ENCODE measurements at regions not wholly inside any gene's neighbourhood (a gene's known extent, or its start where the extent isn't known, plus 50 kb on each side); places are given as distances from the start of the nearest gene placed in this dataset.
A peak's percentile ranks its signal among the peaks of the same experiment; 100 is the strongest.

DNA sequence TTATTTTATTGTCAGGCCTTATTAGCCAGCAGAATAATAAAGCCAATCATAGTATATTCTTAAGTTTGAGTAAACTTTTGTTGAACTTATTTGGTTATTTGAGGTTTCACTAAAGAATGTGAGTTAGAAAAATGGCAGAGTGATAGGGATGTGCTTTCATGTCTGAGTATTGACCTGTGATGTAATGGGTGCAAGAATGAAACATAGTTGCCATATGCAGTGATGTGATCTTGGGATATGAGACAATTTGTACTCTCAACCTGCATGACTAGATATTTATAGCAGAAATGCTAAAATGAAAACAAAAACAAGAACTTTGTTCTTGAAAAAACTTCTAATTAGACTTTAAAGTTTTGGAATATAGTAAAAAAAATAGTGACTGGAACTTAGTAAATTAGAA lies 97.9 kb downstream of the DISP1 start:
- DNase-seq, result no peak

- DNase-seq, result no peak
These were observed 100.2 kb downstream of the DISP1 start for GRCh38 chr1:222914861-222915632.

DNA sequence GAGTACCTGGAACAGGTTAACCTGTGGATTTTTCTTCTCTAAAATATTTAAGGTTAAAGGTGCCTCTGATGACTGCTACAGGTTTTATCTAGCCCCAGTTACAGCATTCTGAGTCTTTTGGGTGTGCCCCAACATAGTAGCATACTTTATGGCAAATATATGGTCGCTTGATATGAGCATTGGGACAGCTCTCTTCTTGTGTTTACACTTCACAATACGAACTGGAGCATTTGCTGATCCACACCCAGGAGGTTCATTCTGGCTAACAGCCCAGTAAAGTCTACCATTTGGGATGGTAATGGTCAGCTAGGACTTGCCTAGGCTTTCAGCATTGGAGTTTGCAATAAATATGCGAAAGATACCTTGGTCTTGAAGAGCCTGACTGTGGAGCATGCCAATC lies 101.3 kb downstream of the DISP1 start:
- no peak for DNase-seq

DNA sequence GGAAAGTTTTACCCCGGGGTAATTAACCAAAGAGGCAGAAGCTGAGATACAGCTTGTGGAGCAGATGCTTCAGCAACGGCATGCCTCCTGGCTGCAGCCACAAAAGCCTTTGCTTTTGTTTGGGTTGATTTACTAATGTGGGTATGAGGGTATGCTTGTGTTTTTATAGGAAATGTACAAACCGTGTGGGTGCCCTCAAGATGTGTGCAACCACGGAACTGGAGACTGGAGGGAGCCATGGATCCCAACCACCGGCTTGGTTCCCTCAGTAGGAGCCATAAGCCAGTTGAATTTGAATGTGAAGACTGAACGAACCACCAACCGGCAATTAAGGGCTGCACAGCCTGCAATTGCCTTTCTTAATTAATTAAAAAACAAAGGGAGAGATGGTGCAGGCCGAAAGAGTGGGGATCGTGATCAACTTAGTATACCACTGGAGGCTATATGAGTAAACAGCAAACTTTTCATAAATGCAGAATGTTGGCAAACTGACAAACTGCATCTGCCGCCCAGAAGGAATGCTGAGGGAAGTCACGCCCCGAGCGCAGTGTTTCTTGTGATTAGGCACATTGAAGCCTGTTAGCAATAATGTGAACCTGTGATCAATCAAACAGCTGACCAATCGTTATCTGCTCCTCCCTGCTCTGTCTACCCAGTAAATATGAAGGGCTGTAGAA lies 104.1 kb downstream of the DISP1 start:
- DNase-seq, result no peak

DNA sequence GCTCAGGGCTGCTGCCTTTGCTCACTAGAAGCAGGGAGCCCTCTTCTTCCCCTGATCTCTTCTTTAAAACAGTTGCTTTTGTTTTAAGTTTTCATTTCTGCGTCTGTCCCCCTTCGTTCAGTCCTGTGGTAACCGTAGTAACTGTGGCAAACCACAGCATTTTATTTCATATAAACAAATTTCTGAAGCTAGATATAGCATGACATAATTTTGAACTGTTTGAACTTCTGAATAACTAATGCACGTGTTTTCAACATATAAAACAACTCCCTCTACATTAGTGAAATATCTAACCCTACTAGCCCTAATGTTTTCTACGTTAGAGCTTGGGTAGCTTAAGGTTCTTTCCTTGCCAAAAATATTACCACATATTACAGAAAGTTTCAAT lies 104.6 kb downstream of the DISP1 start:
- DNase-seq, result no peak

DNA sequence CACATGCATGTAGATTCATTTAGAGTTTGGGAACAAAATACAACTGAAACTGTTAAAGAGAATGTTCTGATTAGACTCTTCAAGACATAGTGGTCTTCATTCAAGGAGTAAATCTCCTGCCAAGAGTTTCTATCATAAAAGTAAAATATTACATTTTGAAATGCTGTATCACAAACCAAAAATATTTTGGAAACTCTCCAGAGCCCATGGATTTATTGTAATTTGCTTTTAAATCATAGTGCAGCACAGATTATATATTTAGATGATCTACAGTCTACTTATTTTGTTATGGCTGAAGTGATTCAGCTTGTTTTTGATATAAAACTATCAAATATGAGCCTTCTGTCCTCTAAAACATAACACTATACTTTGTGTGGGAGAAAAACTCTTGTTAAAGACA lies 105.3 kb downstream of the DISP1 start:
- no peak for DNase-seq

GRCh38 chr1:222921945-222922344 lies 107.1 kb downstream of the DISP1 start:
- DNase-seq, result no peak

- DNase-seq, result no peak
These were observed 108.7 kb downstream of the DISP1 start for GRCh38 chr1:222923506-222923905.

DNA sequence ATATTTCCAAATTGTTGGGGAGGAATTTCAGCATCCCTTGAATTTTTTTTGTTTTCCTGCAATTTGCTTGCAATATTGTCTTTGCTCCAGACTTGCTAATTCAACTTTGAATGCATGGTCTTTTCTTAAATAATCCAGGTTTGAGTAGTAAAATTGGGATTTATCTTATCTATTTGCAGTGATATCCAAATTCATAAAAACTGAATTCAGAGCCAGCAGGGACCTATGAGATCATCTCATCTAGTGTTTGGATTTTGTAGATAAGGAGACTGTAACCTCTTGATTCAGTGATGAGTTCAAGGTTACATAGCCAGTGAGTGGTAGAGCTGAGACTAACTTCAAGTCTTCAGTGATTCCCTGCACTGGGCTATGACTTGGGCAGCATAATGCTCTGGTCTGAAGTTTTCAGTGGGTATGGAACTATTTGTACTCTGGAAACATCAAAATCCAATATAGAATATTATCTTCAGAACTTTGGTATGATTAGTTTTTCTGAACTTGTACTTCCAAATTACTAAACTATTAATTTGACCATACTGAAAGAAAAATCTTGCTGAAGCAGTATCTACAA lies 109.4 kb downstream of the DISP1 start:
- DNase-seq, result no peak

GRCh38 chr1:222926566-222926965 lies 111.7 kb downstream of the DISP1 start:
- no peak for DNase-seq

DNA sequence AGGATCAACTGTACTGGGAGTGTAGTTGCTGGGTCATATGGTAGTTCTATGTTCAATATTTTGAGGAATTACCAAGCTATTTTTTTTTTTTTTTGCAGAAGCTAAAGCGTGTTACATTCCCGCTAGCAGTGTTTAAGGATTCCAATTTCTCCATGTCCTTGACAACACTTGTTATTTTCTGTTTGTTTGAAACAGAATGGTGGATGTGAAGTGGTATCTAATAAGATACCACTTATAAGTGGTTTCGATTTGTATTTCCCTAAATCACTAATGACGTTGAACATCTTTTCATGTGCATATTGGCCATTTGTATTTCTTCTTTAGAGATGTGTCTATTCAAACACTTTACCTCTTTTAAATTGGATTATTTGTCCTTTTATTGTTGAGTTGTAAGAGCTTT lies 112.2 kb downstream of the DISP1 start:
- DNase-seq, result peak in 1 of 3 experiments; percentile 7

- DNase-seq, result peak in 1 of 3 experiments; percentile 70
These were observed 113.4 kb downstream of the DISP1 start for GRCh38 chr1:222928212-222928611.

DNA sequence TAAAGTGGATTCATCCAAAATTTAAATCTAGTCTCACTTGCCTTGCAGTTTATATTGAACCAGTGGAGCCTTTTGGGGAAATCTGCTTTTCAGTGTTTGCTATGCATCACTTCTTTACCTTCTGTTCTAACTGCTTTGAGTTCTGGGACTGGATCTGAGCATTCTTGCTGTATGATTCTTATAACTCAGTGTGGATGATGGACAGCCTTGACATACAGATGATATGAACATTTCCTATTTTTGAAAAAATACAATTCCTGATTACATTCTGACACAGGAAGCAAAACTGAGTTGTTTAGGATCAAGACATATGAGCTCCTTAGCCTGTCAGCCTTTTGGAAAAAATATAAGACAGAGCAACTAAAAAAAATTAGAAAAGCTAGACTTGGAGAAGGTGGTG lies 115.2 kb downstream of the DISP1 start:
- DNase-seq, result no peak

GRCh38 chr1:222931023-222931422 lies 116.2 kb downstream of the DISP1 start:
- DNase-seq, result no peak

DNA sequence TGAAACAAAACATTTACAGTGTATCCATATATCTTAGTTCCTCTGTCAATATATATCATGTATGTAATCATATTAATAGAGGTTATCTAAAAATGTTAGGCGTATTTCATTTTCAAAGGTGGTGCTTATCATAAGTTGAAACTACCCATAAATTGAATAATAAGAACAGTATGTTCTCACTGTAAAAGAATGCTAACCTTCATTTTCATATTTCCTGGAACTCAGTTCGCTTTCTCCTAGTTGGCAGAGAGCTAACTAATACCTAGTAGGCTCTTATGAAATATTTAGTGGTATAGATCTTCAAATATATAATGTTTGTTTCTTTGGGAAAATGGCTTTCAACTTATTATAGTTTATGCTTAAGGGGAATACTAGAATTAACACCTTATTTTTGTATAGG lies 118.4 kb downstream of the DISP1 start:
- no peak for DNase-seq

- peak in 1 of 3 experiments; percentile 10 for DNase-seq
These were observed 120.5 kb downstream of the DISP1 start for GRCh38 chr1:222935239-222935900.

DNA sequence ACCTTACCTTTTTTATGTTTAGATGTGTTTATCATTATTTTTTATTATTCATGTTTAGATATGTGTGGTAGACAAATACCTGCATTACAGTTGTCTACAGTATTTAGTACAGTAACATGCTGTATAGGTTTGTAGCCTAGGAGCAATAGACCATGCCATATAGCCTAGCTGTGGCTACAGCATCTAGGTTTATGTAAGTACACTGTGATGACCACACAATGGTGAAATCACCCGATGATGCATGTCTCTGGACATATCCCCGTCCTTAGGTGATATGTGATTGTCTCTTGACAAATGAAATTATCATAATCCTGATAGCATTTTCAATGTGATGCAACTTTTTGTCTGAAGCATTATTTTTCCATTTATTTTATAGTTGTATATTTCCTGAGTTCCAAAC lies 121.2 kb downstream of the DISP1 start:
- DNase-seq, result no peak

DNA sequence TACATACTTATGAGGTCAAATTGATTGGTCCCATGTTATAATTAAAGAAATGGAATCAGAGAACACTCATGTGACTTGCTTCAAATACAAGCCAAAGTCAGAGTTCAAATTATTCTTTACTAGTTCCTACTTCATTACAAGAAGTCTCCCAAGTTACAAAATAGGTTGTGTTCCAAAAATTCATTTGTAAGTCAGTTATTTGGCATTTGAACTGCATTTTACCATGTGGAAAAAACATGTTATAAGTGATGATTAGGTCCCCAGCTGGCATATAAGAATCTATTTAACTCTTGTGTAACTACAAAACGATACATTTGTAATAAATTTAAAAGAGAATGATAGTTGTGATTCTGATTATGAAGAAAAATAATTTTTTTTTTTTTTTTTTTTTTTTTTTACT lies 124.1 kb downstream of the DISP1 start:
- no peak for DNase-seq

- no peak for DNase-seq
These were observed 125.3 kb downstream of the DISP1 start for GRCh38 chr1:222940095-222940494.

GRCh38 chr1:222940906-222941305 lies 126.1 kb downstream of the DISP1 start:
- peak in 1 of 3 experiments; percentile 30 for DNase-seq

GRCh38 chr1:222941425-222941824 lies 126.6 kb downstream of the DISP1 start:
- no peak for DNase-seq

DNA sequence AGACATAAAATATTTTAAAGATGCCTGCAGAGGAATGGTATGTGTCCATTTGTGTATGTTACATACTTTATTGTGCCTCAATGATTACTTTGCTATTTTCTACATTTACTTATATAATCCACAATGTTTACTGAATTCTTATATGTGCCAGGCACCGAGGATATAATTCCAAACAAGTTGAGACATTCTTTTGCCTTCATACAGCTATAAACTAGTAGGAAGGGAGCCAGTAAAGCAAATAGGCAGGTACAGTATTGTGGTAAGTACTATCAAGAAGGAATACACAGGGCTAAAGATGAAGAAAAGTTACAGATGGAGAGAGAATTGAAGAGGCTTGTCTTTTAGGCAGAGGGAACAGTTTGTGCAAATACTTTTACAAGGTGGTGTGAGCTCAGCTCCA lies 131.6 kb downstream of the DISP1 start:
- no peak for DNase-seq

DNA sequence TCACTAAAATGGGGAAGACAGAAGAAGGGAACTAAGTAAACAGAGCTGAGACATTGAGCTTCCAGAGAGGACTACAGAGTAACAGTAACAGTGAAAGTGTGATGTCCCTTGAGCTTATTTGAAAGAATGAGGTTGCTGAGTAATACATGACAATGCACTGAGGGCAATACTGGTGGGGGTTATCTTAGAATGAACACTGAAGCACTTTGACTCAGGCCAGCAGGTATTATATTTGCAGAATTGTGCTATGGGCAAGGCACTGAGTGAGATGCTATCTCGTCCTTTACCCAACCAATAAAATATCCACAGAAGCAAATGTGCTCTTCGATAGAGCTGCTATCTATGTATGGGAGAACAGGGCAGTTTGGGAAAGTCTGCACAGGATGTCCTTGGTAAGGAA lies 133.2 kb downstream of the DISP1 start:
- DNase-seq, result no peak

GRCh38 chr1:222950892-222951291 lies 136.1 kb downstream of the DISP1 start:
- DNase-seq, result peak; percentile 11 to 66 (median 45)
